H4 (cell line): ENCODE measurements at regions not wholly inside any gene's neighbourhood (a gene's known extent, or its start where the extent isn't known, plus 50 kb on each side); places are given as distances from the start of the nearest gene placed in this dataset.
A peak's percentile ranks its signal among the peaks of the same experiment; 100 is the strongest.

ENCODE experiments used
- DNase-seq: peaks from one replicate; pipeline ENCODE4 v3.0.0-alpha.2; 2015; ENCODE audit warnings: low spot score

DNA sequence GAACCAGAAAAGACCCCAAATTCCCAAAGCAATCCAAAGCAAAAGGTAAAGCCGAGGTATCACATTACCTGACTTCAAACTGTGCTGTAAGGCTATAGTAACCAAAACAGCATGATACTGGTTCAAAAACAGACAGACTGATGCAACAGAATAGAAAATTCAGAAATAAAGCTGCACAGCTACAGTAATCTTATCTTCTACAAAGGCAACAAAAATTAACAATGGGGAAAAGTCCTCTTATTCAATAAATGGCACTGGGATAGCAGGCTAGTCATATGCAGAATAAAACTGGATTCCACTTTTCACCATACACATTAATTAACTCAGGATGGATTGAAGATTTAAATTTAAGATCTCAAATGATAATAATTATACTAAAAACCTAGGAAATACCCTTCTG, 392.6 kb upstream of the CBLB start:
- no peak for DNase-seq

DNA sequence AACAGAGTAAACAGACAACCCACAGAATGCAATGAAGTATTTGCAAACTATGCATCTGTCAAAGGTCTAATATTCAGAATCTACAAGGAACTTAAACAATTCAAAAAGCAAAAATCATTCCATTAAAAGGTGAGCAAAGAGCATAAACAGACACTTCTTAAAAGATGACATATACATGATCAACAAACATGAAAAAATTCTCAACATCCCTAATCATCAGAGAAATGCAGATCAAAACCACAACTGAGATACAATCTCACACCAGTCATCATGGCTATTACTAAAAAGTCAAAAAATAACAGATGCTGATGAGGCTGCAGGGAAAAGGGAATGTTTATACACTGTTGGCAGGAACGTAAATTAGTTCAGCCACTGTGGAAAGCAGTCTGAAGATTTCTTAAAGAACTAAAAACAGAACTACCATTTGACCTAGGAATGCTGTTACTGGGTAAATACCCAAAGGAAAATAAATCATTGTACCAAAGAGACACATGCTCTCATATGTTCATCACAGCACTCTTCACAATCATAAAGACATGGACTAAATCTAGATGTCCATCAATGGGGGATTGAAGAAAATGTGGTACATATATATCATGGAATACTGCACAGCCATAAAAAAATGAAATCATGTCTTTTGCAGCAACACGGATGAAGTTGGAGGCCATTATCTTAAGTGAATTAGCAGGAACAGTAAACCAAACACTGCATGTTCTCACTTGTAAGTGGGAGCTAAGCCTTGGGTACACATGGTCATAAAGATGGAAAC, 393.3 kb upstream of the CBLB start:
- peak; percentile 38 for DNase-seq

DNA sequence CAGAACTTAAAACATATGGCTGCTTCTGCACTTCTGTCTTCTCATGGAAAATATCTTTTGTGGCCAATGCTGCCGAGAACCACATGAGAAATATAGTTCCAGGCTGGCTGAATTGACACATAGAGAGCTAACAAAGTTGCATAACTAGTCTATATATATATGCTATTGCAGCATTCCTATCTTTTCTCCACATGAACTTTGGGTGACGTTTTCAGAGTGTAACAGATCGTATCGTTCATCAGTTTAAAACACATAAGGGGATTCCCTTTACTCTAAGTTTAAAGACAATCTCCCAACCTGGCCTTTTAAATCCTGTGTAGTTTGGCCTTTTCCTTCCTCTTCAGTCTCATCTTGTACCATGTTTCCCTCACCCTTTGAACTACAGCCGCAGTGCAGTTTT, 394.2 kb upstream of the CBLB start:
- DNase-seq = no peak

DNA sequence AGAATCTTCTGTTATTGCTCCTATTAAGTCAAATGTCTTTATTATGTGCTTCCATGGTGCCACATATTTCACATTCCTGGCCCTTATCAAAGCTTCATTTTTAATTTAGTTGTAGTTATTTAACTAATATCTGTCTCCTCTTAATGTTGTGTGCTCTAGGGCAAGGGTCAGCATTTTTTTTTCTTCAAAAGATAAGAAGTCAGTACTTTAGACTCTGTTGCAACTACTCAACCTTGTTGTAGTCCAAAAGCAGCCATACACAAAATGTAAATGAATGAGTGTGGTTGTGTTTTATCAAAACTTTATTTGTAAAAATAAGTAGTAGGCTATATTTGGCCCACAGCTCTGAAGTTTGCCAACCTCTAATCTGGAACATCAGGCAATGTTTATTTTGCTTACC, 394.7 kb upstream of the CBLB start:
- DNase-seq = no peak

DNA sequence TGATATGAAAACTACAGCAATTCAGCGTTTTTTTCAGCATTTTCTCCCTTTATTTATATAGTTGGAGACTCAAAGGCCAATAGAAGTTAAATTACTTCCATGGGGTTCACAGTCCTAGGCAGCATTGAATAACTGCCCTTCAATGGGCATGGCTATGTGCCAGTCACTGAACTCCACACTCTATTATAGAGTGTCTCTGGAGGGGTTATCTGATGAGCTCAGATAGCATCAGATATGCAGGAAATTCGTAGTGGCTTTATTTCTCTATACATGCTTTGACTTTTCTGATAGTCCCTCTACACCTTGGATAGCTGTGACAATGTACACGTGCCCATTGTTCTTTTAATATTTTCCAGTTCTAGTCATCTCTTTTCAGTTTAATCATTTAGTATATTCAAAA, 396.9 kb upstream of the CBLB start:
- no peak for DNase-seq

DNA sequence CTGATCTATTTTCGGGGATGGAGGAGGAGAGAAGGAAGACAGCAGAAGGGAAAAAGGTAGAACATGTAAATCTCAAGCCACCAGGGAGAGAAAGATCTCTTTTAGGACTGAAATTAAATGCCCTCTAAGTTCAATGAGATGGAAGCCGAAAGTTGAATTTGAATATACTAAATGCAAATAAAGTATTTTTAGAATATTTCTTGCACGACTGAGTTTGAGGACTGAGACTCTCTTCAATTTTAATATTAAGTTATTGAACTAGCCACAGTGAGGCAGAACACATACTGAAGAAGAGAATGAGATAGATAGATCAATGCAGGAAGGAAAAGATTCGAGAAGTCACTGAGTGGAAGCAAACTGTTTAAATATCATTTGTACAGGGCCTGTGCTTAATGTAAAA, 399.9 kb upstream of the CBLB start:
- no peak for DNase-seq

DNA sequence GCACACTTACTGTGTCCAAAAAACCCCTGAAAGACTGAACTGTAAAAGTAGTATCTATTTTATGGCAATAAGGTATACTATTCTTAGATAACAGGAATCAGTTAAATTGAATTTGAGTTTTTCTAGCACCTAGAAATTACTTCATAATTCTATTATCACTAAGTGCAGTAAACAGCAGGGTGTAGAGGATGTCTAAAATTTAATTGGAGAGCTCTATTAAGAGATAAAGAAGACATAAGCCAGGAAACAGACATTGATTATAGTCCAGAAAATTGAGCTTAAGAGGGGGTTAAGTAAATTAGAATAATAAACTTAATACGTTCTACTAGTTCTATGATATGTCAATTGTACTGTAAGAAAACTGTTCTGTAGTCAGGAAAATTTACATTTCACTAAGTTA, 403.5 kb upstream of the CBLB start:
- DNase-seq = no peak

DNA sequence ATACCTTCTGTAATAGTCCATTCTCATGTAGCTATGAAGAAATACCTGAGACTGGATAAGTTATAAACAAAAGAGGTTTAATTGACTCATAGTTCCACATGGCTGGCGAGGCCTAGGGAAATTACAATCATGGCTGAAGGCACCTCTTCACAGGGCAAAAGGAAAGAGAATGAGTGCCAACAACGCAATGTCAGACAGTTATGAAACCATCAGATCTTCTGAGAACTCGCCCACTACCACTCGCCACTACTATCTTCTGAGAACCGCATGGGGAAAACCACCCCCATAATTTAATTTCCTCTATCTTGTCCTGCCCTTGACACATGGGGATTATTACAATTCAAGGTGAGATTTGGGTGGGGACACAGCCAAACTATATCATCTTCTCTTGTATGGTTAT, 406.8 kb upstream of the CBLB start:
- no peak for DNase-seq

DNA sequence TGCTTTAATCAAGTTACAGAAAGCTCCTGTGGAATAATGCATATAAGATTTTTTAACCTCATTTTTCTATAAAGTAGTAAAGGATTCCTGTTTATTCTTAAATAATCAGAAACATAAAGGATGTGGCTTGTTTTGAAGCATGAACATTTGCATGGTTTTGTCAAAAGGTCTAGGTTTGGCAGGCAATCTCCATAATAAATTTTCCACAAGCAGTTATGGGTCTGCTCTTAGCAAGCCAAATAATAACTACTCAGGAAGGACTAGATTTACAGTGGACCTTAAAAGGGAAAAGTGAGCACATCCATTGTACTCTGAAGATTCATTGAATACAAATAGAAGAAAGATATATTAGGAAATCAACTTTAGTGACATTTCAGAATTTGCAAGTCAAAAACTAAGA, 407.3 kb upstream of the CBLB start:
- DNase-seq = no peak

DNA sequence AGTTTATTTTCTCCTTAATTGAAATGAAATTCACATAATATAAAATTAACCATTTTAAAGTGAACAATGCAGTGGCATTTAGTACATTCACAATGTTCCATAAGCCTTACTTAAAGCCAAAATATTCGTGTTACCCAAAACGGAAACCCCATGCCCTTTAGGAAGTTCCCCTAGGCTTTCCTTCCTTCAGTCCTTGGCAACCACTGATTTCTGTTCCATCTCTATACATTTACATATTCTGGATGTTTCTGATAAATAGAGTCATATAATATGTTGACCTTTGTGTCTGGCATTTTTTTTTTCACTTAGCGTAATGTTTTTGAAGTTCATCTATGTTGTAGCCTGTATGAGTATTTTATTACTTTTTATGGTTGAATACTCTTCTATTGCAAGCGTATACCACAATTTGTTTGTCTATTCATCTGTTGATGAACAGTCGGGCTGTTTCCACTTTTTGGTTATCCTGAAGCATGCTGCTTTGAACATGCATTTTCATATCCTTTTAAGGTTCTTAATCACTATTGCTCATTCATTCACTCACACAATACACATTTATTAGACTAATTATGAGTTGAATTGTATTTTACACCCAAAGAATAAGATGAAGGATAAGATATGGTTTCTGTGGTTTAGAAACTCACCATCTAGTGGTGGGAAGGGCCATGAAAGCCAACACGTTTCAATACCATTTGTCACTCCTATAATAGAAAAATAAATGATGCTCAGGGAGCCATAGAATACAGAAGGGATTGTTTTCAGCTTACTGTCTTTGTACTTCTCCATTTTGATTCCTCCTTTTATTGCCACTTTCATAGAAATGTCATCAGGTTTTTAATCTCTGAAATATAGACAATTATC, 408.2 kb upstream of the CBLB start:
- no peak for DNase-seq

DNA sequence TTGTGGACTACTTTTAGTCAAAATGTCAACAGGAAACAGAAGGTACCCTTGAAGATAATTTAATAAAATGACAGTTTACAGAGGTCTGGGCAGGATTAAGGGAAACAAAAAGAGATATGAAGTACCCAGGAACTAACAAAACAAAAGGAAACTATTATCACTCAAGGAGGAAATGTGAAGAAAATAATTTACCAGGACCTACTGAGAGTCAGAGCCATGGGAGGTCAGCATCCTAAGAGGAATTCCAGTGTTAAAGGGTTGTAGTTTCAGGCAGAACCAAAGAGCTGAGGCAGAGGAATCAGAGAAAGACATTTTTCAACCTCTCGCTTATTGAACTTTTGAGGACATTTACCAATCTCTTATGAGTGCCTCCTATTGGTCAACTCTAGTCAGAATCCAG, 408.9 kb upstream of the CBLB start:
- no peak for DNase-seq

DNA sequence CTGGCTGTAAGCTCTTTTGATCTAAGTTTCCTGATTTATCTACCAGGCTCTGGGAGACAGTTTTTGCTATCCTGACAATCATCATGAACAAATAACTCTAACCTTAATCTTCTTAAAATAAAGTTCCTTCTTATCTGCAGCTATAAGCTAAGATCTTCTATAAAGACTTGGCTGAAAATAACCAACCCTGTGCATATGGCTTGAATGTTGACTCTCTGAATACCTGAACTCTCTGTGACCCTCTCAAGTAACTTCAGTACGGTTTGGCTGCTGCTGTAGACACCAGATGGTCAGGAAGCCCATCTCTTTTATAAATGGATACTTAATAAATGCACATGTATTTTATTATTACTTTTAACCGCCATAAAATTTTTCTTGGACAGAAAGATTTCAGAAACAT, 412.4 kb upstream of the CBLB start:
- no peak for DNase-seq

DNA sequence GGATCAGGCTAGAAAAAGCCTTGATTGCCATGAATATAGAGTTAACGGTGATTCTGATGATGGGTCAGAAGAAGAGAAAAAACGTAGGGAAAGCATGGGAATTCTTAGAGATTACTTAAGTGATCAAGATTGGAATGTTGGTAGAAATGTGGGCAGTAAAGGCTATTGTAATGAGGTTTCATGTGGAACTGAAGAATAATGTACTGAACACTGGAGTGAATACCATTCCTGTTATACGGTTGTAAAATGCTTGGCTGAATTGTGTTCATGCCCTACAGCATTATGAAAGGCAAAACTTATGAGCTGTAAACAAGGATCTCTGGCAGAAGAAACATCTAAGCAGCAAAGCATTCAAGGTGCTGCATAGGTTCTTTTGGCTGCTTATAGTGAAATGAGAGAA, 414.1 kb upstream of the CBLB start:
- no peak for DNase-seq

DNA sequence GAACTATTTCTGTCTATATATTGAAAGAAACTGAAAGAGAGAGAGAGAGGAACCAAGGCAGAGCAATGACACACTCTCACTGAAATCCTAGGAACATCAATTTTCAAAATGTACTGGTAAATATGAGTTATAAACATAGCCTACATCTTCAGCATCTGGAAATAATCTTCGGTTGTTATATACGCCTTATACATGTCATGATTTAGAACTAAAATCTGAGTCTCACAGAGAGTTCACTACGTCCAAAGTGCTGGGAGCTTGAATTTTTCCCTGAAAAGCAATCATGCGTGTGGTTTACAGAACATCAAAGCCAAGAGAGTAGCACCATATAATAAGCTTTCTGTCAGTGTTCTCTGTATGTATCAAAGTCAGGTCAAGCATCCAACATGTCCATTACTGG, 420.0 kb upstream of the CBLB start:
- no peak for DNase-seq

DNA sequence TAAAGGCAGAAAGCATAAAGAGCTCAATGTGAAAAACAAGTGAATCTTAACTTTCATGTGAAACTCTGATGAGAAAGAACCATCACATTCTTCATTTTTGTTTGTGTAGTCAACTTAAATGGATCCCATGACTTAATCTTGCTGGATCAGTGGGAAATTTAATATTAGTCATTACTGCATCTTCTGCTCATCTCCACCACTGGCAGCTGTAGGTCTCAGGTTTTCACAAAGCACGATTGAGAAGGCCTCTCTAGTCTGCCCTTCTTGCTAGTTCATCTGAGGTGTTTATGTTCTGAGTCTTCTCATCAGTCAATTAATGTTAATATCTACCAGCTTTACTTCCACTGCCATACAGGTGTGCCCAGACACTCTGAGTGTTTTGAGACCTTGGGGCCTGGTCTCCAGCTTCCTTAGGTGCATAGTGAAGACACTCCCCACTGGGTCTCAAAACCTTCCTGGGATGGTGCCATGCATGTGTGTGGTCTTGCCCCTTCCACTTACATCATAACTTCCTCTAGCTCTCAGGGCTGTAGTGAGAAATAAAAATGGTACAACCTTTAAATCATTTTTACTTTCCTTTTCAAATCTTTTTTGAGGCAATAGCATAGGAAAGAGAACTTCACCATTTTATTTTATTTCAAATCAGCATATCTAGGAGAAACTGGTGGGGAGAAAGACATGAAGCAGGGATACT, 421.6 kb upstream of the CBLB start:
- DNase-seq = no peak

DNA sequence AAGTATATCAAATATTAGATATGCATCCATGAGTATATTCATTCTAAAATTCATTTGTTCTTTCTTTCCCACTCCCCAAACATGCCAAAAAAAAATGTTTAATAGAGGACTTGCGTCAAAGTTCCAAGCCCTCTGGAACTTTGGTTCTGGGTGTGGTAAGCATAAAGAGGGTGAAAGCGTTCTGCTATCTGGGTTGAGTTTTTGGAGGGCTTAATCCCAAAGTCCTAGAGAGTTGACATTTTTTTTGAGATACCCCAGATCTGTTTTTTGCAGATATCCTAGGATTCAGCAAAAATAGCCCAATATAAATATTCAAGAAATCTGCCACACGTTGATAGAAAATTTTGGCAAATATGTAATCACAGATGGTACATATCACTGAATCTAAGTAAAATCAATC, 424.3 kb upstream of the CBLB start:
- no peak for DNase-seq

DNA sequence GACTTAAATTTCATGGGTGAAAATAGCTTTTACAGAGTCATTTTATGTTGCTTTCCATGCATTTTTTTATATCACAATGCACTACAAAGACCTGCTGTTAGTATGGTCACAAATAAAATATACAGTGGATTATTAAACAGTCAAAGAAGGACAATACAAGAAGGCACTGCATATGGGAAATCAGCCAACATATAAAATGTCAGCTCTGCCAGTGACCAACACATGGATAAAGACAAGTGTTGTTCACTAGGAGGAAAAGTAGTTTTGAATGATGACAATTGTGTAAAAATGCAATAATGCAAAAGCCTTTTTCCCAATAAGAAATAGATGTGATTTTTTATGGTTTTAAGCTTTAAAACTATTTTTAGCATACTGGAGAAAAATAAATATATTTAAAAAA, 425.3 kb upstream of the CBLB start:
- no peak for DNase-seq

DNA sequence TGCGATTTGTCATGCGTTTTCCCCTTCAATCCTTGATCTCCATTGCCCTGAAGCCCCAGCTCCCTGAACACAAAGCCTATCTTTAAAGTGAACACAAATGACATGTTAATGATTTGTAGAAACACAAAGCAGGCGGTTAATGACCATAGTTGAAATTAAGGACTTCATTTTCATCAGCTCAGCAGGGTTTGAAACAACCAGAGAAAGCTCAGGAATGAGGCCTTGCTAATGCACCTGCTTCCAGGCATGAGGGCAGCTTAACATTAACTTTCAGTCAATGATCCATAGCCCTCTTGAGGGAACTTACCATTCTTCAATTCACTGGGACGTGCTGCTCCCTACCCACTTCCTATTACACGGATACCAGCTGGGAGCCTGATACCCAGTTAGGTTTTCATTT, 427.2 kb upstream of the CBLB start:
- DNase-seq = no peak

DNA sequence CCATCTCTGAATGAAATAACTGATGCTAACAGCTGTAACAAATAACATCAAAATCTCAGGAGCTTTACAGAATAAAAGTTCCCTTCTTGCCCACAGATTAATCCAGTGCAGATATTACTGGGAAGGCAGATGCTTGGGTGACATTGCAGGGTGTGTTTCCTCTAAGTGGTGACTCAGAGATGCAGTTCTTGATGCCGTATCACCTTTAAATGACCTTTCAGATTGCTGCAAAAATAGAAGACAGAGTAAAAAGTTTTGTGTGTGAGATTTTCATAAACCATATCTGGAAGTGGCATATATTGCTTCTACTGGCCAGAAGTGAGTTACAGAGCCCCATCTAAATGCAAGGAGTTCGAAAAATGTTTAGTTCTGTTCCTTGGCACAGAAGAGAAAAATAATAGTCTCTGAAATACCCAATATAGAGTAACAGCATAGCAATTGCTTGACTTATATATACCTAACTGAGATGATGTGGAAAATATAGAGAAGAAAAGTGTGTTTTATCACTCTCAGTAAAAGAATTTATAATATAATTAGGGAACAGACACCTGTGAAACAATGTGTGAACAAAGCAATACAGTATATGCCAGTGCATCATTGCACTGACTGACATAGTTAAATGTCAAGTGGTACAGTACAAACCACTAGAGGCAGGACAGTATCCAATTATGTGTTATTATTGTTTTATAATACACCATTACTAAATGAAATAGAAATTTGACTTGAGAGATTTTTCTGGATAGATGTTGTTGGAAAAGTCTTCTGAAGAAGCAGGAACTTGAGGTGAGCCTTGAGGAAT, 430.7 kb upstream of the CBLB start:
- DNase-seq = peak; percentile 36

DNA sequence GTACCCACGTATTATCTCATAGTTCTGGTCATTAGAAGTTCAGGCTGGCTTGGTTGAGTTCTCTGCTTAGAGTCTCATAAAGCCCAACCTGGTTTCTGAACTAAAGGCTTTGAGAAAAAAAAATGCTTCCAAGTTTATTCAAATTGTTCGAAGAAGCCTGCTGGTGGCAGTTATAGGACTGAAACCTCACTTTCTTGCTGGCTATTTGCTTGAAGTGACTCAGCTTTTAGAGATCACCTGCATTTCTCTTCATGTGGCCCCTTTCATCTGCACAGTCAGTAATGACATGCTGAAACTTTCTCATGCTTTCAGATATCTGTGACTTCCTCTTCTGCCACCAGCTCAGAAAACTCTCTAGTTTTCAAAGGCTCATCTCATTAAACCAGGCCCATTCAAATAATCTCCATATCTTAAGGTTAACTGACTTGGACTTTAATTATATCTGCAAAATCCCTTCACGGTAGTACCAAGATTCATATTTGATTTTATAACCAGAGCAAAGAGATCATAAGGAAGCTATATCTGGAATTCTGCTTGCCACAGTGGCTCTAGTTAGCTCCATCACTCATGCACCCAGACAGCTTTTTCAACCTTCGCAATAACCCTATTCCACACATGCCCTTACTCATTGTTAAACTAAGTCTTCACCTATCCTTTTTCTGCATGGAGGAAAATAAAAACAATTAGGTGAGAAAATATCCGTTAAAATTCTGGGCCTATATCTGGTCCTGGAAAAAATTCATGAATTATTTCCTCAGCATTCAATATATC, 433.8 kb upstream of the CBLB start:
- DNase-seq = no peak

DNA sequence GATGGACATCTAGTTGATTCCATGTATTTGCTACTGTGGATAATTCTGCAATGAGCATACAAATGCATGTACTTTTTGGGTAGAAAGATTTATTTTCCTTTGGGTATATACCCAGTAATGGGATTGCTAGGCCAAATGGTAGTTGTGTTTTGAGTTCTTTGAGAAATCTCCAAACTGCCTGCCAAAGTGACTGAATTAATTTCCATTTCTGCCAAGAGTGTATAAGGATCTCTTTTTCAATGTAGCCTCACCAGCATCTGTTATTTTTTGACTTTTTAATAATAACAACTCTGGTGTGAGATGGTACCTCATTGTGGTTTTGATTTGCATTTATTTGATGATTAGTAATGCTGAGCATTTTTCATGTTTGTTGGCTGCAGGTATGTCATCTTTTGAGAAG, 435.0 kb upstream of the CBLB start:
- DNase-seq = no peak
